Neural crest cell (in vitro differentiated cells): ENCODE measurements at regions not wholly inside any gene's neighbourhood (a gene's known extent, or its start where the extent isn't known, plus 50 kb on each side); places are given as distances from the start of the nearest gene placed in this dataset.
"Not testable (repeated sequence)": the region's sequence is repeated elsewhere in the genome, so short reads cannot be mapped to it uniquely, and the experiment has no call there.

Source experiments
- DNase-seq: peaks from one replicate; pipeline ENCODE4 v3.0.0; 2021; ENCODE audit warnings: low read depth, mixed read lengths, low spot score
- H3K27ac Mint-ChIP-seq: one replicate; pipeline ENCODE4 v1.8.0; 2021; ENCODE audit warnings: mild to moderate bottlenecking, mixed read lengths; ENCODE audit not compliant: unreplicated experiment
- H3K27me3 Mint-ChIP-seq: 2 replicates; pipeline ENCODE4 v1.8.0; 2021; ENCODE audit warnings: low read depth, mild to moderate bottlenecking, mixed read lengths
- H3K36me3 Mint-ChIP-seq: 2 replicates; pipeline ENCODE4 v1.8.0; 2021; ENCODE audit warnings: low read depth, mild to moderate bottlenecking, mixed read lengths
- H3K4me1 Mint-ChIP-seq: 2 replicates; pipeline ENCODE4 v1.8.0; 2021; ENCODE audit warnings: mixed read lengths
- H3K4me3 Mint-ChIP-seq: one replicate; pipeline ENCODE4 v1.8.0; 2021; ENCODE audit warnings: mild to moderate bottlenecking, mixed read lengths
- H3K9me3 Mint-ChIP-seq: 2 replicates; pipeline ENCODE4 v1.8.0; 2021; ENCODE audit warnings: mixed read lengths
- CTCF ChIP-seq: fragments of 200-600 bp; sonication (generic); conservative IDR thresholded peaks from 2 replicates; pipeline ENCODE4 v1.5.0; 2021; ENCODE audit warnings: antibody characterized with exemption, mild to moderate bottlenecking

GRCh38 chr5:166282939-166283338, 2008.5 kb upstream of the WWC1 start:
- H3K36me3 Mint-ChIP-seq = no peaks in the 10 kb centered on the region
- H3K4me3 Mint-ChIP-seq = no peak overlapping the region
- no peak overlapping the region for H3K27ac Mint-ChIP-seq
- H3K4me1 Mint-ChIP-seq = peaks cover 20% of the 10 kb centered on the region
- no peaks in the 10 kb centered on the region for H3K27me3 Mint-ChIP-seq
- H3K9me3 Mint-ChIP-seq = peaks cover 6% of the 10 kb centered on the region
- no peak for DNase-seq
- TF ChIP-seq CTCF = no peak

- DNase-seq = no peak
- Mint-ChIP-seq H3K4me1 (peaks cover 15% of the 10 kb centered on the region), H3K36me3 (no peaks in the 10 kb centered on the region), H3K27me3 (no peaks in the 10 kb centered on the region), H3K9me3 (peaks cover 4% of the 10 kb centered on the region), H3K4me3 (no peak overlapping the region), H3K27ac (no peak overlapping the region)
- no peak for TF ChIP-seq CTCF
Measured at GRCh38 chr5:166285361-166285760, 2006.1 kb upstream of the WWC1 start.

GRCh38 chr5:166286832-166287231, 2004.6 kb upstream of the WWC1 start:
- DNase-seq = no peak
- Mint-ChIP-seq H3K4me3 (no peak overlapping the region), H3K4me1 (peaks cover 2% of the 10 kb centered on the region), H3K36me3 (no peaks in the 10 kb centered on the region), H3K27me3 (no peaks in the 10 kb centered on the region), H3K9me3 (no peaks in the 10 kb centered on the region), H3K27ac (no peak overlapping the region)
- no peak for TF ChIP-seq CTCF

- no peak for TF ChIP-seq CTCF
- no peak overlapping the region for H3K27ac Mint-ChIP-seq
- H3K9me3 Mint-ChIP-seq = no peaks in the 10 kb centered on the region
- no peaks in the 10 kb centered on the region for H3K4me1 Mint-ChIP-seq
- H3K27me3 Mint-ChIP-seq = no peaks in the 10 kb centered on the region
- DNase-seq = no peak
- no peaks in the 10 kb centered on the region for H3K36me3 Mint-ChIP-seq
- no peak overlapping the region for H3K4me3 Mint-ChIP-seq
Measured at GRCh38 chr5:166287866-166288265, 2003.6 kb upstream of the WWC1 start.

- H3K9me3 Mint-ChIP-seq, H3K4me1 Mint-ChIP-seq, H3K4me3 Mint-ChIP-seq, H3K36me3 Mint-ChIP-seq, H3K27me3 Mint-ChIP-seq, H3K27ac Mint-ChIP-seq, DNase-seq: not testable (repeated sequence)
Measured at GRCh38 chr5:166291800-166292199, 1999.6 kb upstream of the WWC1 start.

GRCh38 chr5:166293892-166294291, 1997.6 kb upstream of the WWC1 start:
- Mint-ChIP-seq H3K27me3 (no peaks in the 10 kb centered on the region), H3K4me1 (no peaks in the 10 kb centered on the region), H3K4me3 (no peak overlapping the region), H3K36me3 (no peaks in the 10 kb centered on the region), H3K9me3 (no peaks in the 10 kb centered on the region), H3K27ac (no peak overlapping the region)
- DNase-seq = no peak
- TF ChIP-seq CTCF = no peak
